Tibial nerve (tissue), 4 donors: ENCODE measurements at regions not wholly inside any gene's neighbourhood (a gene's known extent, or its start where the extent isn't known, plus 50 kb on each side); places are given as distances from the start of the nearest gene placed in this dataset.

ENCODE experiments used
- EP300 ChIP-seq, 2 donors: sonication (generic); formaldehyde crosslinking; IDR thresholded peaks; one replicate each; pipeline ENCODE4 v1.6.1; 2017; ENCODE audit warnings: antibody characterized with exemption in 2 of 2, mild to moderate bottlenecking in 1 of 2
- POLR2A ChIP-seq, 2 donors: fragments of 450-650 bp; IDR thresholded peaks; one replicate each; pipeline ENCODE4 v1.6.1; 2017; ENCODE audit warnings: antibody characterized with exemption in 2 of 2, mild to moderate bottlenecking in 2 of 2, moderate library complexity in 2 of 2
- TF ChIP-seq, protein P1 (sequence below), 5 experiments: fragments of 200-600 bp in 3 of 5; fragments of 450-650 bp in 2 of 5; sonication (generic) in 3 of 5; IDR thresholded peaks; one replicate each; pipeline ENCODE4 v1.5.1; 2016 to 2019; ENCODE audit warnings: antibody characterized with exemption in 5 of 5, mild to moderate bottlenecking in 3 of 5, moderate library complexity in 2 of 5

DNA sequence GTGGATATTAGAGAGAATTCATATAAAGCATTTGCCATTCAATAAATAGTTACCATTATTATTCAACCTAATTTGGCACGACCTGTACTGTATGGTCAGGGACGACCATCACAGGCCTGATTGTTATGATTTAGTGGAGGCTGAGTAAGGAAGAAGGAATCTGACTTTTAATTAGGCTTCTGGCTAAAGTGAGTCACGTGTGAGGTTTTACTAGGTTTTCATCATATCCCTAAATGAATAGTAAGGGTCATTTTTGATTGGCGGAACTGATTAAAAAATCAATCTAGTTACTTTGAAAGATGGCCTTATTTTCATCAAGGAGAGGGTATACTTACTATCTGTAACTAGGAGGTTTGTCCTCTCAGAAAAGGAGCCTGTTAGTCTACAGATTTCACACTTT is 143.4 kb downstream of the ADCYAP1 start:
- TF ChIP-seq, protein P1, sequence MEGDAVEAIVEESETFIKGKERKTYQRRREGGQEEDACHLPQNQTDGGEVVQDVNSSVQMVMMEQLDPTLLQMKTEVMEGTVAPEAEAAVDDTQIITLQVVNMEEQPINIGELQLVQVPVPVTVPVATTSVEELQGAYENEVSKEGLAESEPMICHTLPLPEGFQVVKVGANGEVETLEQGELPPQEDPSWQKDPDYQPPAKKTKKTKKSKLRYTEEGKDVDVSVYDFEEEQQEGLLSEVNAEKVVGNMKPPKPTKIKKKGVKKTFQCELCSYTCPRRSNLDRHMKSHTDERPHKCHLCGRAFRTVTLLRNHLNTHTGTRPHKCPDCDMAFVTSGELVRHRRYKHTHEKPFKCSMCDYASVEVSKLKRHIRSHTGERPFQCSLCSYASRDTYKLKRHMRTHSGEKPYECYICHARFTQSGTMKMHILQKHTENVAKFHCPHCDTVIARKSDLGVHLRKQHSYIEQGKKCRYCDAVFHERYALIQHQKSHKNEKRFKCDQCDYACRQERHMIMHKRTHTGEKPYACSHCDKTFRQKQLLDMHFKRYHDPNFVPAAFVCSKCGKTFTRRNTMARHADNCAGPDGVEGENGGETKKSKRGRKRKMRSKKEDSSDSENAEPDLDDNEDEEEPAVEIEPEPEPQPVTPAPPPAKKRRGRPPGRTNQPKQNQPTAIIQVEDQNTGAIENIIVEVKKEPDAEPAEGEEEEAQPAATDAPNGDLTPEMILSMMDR (IDR thresholded peaks at IDR 0.05): no peak
- TF ChIP-seq EP300 (IDR thresholded peaks at IDR 0.05) (no peak), POLR2A (IDR thresholded peaks at IDR 0.05) (no peak)
